ENCODE measurements at regions not wholly inside any gene's neighbourhood (a gene's known extent, or its start where the extent isn't known, plus 50 kb on each side); places are given as distances from the start of the nearest gene placed in this dataset.

DNA sequence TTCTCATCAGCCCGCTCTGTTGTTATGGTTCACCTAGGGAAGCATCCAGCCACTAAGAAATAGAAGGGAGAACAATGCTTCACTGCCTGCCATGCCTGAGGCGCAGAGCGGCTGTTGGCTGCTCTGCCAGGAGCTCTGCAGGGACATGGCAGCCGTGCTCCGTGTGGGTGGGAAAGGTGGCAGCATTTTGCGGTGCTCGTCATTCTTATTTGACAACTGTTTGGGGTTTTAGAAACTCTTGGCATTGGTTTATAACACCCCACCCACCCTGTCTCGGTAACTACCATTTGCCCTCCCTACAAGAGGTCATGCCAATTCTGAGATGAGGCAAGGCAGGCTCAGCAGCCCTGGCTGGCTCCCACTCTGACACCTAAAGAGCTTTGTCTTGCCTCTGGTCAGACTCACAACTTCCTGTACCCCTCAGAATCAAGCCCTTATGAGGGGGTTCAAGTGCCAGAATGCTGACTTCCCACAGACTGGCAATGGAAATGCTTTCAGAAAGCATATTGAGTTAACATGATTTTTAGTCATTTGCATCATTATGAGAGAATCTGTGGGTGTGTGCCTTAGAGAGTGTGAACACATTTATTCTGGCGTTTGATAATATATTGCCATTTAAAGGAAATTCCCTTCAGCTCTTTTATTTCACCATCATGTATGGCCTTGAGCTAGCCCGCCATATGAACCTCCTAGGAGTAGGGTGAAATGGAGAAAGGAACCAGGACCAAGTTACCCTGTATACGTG is 288.0 kb upstream of the ANKRD55 start:
- FAIRE-seq, result no peak
- Histone ChIP-seq H3K36me3 (ENCODE audit: control insufficient read depth, insufficient read depth, low read length) (no peaks in the 10 kb centered on the region), H3K4me3 (no peak overlapping the region), H3K79me2 (ENCODE audit: control insufficient read depth, insufficient read depth, low read length) (no peaks in the 10 kb centered on the region), H3K9me1 (ENCODE audit: control insufficient read depth, insufficient read depth, low read length) (no peaks in the 10 kb centered on the region), H3K4me1 (replicated peaks in 1 of 2; ENCODE audit: control insufficient read depth in 2 of 2, insufficient read depth in 2 of 2, low read length in 2 of 2) (no peaks in the 10 kb centered on the region), H3K27me3 (ENCODE audit: control insufficient read depth in 2 of 2, insufficient read depth in 2 of 2, low read length in 2 of 2) (peaks cover 9 to 44% of the 10 kb centered on the region in 2 experiments), H2AFZ (ENCODE audit: low read depth, low read length) (no peak overlapping the region), H3K4me2 (ENCODE audit: insufficient read depth, low read length) (no peak overlapping the region), H3K9ac (ENCODE audit: insufficient read depth in 1 of 2, low read depth in 2 of 2, low read length in 2 of 2) (no peak overlapping the region), H3K9me3 (replicated peaks; ENCODE audit: control insufficient read depth, insufficient read depth, low read depth, low read length) (no peaks in the 10 kb centered on the region), H4K20me1 (replicated peaks; ENCODE audit: control insufficient read depth, insufficient read depth, low read length) (no peaks in the 10 kb centered on the region), H3K27ac (ENCODE audit: extremely low read depth, low read depth, low read length) (no peak overlapping the region)
- WGBS (ENCODE audit: insufficient coverage, low coverage, missing lambda C conversion rate), result 4% methylated on average over 11 of the region's 11 CpGs
- intact Hi-C loops (cut with micrococcal nuclease) (no loop called here), in situ Hi-C loops (cut with MboI) (no loop called here)
- DNase-seq (ENCODE audit: extremely low read depth in 1 of 4, low spot score in 3 of 4), result no peak
- POLR2A ChIA-PET, result no interaction called here
- CTCF ChIA-PET (ENCODE audit: low intra/inter-chr PET ratio), result no interaction called here
- TF ChIP-seq FOXP4 (CRISPR knock-in tag; IDR thresholded peaks at IDR 0.05; ENCODE audit: borderline replicate concordance) (no peak), TCF7L2 (IDR thresholded peaks at IDR 0.05; ENCODE audit: low read depth, low read length) (no peak), ATF6 (CRISPR knock-in tag; IDR thresholded peaks at IDR 0.05) (no peak), TGIF2 (CRISPR knock-in tag; IDR thresholded peaks at IDR 0.05) (no peak), RBM34 (IDR thresholded peaks at IDR 0.05; ENCODE audit: borderline replicate concordance, insufficient read depth, low read length) (no peak), SRSF7 (optimal IDR thresholded peaks at IDR 0.05; ENCODE audit: low read depth, low read length) (no peak)
- BruUV-seq (replicated peaks), result no TSS peak
- ATAC-seq, result no peak

All from K562 (cell line).